ENCODE measurements at regions not wholly inside any gene's neighbourhood (a gene's known extent, or its start where the extent isn't known, plus 50 kb on each side); places are given as distances from the start of the nearest gene placed in this dataset.
"Not testable (repeated sequence)": the region's sequence is repeated elsewhere in the genome, so short reads cannot be mapped to it uniquely, and the experiment has no call there.

DNA sequence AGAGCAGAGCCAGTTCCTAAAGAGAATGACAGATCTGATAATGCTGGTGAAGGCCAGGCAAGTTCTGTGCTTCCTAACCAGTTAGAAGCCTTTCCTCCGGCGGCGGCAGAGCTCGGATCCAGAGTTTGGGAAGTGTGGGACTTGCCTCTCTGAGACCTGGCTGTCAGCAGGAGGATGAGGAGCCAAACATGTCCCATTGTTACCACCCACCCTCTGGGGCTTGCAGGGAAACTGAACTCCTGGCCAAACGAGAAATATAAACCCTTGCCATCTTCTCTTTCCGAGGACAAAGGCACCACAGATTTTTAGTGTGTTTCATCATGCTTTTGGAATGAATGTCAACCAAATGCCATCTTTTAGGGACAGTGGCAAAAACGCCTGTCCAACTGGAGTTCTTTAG lies 80.2 kb upstream of the SMURF2 start:
- TF ChIP-seq, protein P1, sequence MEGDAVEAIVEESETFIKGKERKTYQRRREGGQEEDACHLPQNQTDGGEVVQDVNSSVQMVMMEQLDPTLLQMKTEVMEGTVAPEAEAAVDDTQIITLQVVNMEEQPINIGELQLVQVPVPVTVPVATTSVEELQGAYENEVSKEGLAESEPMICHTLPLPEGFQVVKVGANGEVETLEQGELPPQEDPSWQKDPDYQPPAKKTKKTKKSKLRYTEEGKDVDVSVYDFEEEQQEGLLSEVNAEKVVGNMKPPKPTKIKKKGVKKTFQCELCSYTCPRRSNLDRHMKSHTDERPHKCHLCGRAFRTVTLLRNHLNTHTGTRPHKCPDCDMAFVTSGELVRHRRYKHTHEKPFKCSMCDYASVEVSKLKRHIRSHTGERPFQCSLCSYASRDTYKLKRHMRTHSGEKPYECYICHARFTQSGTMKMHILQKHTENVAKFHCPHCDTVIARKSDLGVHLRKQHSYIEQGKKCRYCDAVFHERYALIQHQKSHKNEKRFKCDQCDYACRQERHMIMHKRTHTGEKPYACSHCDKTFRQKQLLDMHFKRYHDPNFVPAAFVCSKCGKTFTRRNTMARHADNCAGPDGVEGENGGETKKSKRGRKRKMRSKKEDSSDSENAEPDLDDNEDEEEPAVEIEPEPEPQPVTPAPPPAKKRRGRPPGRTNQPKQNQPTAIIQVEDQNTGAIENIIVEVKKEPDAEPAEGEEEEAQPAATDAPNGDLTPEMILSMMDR (IDR thresholded peaks at IDR 0.05; ENCODE audit: extremely low read depth, insufficient read depth, missing control alignments) = no peak
- DNase-seq (ENCODE audit: low spot score) = no peak
- in situ Hi-C loops (cut with MboI; ENCODE audit: low pct_unique_long_range_greater_than_20kb, low sequenced_read_pairs, unreplicated experiment) = no loop called here

DNA sequence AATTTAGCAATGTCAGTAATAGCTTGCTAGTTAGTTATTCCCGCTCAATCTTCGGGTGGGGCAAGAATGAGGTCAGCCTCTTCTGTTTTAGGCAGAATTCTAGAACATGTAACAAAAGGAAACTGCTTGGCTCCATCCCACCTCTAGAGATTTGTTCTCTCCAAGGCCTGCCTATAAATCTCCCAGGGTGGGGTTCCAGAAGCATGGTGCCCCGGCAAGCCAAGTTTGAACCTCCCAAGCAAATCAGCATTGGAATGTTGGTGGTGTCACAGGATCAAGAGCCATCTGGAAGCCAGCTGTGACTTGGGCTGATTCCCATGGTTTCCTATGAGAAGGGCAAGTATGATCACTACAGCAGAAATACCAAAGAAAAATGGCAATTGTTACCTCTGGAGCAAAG lies 79.8 kb upstream of the SMURF2 start:
- in situ Hi-C loops (cut with MboI; ENCODE audit: low pct_unique_long_range_greater_than_20kb, low sequenced_read_pairs, unreplicated experiment); DNase-seq (ENCODE audit: low spot score): not testable (repeated sequence)

DNA sequence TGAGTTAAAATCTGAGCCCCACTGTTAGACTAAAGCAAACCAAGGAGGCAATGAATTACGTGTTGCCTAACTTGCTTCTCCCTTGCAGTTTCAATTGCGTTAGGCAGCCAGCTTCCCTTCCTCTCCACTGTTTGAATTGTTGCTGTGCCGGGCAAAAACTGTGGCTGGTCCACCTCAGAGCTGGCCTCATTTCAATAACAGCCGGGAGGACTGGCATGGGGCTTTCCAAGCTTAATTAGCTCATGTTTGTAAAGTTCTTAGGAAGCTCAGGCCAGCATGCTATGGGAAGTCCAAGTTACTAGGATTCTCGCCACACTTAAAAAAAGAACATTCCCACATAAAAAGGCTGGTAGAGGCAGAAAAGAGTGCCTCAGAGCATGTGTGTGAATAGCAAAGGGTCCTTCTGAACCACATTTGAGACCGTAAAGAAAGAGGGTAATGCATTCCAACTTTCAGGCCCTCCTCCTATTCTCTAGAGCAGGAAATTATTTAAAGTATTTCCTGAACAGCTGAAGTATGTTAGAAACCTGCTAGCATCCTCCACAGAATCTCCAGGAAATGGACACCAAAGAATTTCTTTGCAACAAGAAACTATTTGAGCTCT lies 79.0 kb upstream of the SMURF2 start:
- in situ Hi-C loops (cut with MboI; ENCODE audit: low pct_unique_long_range_greater_than_20kb, low sequenced_read_pairs, unreplicated experiment) = no loop called here
- DNase-seq (ENCODE audit: low spot score) = no peak
- TF ChIP-seq, protein P1 (IDR thresholded peaks at IDR 0.05; ENCODE audit: extremely low read depth, insufficient read depth, missing control alignments) = no peak

DNA sequence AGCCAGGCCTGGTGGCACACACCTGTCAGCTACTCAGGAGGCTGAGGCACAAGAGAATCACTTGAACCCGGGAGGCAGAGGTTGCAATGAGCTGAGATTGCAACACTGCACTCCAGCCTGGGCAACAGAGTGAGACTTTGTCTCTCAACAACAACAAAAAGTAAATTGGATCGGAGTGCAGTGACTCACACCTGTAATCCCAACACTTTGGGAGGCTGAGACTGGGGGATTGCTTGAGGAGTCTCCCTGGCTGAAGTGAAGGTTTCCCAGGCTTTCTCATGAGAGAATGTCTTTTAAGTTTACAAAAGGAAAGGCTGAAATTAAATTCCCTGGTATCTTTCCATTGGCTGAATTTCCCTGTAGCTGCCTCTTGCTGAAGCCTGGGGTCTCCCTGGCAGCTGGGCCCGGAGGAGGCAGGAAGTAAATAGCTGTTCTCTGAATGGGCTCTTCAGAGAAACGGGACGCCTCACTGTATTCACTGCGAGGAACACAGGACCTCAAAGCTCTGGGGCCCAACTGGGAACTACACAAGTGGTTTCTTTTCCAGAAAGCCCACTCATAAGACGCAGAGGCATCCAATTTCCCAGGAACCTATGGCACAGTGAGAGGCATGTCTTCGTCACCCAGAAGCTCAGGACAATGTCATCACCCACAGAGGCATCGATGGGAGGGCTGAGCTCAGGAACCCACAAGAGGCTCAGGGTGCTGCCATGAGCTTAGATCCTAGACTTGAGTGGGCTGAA lies 77.4 kb upstream of the SMURF2 start:
- TF ChIP-seq, protein P1 (IDR thresholded peaks at IDR 0.05; ENCODE audit: extremely low read depth, insufficient read depth, missing control alignments) = no peak
- DNase-seq (ENCODE audit: low spot score) = no peak
- in situ Hi-C loops (cut with MboI; ENCODE audit: low pct_unique_long_range_greater_than_20kb, low sequenced_read_pairs, unreplicated experiment) = no loop called here

DNA sequence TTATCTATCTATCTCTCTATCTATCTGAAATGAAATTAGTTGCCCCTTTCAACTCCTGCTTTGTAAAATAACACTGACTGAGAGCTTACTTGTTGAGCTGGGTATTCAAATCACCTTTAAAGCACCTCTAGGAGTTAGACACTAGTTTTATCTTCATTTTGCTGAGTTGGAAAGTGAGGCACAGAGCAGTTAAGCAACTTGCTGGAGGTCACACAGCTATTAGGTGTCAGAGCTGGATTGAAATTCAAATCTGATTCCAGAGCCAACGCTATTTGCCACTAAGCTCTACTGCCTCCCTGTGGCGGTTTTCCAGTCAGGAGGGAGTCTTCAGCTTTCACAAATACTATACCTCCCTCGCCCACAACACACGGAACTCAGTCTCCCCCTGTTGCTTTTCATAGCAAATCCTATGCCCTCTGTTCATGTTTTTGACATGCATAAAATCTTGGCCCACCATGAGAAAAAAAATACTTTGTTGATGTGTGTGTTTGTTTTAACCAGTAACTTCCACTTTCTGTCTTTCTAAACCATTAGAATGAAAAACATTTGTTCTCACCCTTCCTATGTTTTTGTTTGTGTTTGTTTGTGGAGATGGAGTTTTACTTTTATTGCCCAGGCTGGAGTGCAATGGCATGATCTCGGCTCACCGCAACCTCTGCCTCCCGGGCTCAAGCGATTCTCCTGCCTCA lies 74.8 kb upstream of the SMURF2 start:
- TF ChIP-seq, protein P1 (IDR thresholded peaks at IDR 0.05; ENCODE audit: extremely low read depth, insufficient read depth, missing control alignments) = peak; percentile 42
- DNase-seq (ENCODE audit: low spot score) = no peak
- in situ Hi-C loops (cut with MboI; ENCODE audit: low pct_unique_long_range_greater_than_20kb, low sequenced_read_pairs, unreplicated experiment) = no loop called here

DNA sequence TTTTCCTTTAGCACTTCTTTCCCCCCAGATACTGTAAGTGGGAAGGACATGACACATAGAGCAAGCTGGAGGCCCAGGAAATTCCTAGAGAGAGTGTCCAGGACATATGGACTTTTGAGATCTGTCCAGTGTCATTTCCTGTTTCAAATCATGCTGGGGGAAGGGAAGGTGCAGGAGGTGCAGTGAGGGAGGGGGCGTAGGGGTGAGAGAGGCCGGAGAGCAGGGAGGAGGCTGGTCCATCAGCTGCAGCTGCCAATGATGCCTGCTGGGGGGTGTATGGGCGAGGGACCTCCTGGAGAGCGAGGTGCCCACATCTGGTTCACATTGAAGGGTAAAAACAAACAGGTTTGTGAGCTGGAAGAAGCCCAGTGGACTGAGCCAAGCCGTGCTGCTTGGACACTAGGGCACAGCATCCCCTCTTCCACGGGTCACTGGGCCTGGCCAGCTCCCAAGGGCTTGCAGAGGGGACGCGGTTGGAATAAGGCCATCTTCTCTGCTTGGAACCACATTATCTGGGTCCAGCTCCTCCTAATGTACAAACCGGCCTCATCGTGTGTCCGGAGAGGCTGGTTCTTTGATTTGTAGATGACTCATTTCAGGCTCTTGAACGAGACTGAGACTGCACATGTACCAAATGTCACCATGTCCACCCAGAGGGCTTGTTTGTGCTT lies 70.4 kb upstream of the SMURF2 start:
- in situ Hi-C loops (cut with MboI; ENCODE audit: low pct_unique_long_range_greater_than_20kb, low sequenced_read_pairs, unreplicated experiment) = no loop called here
- no peak for DNase-seq (ENCODE audit: low spot score)
- TF ChIP-seq, protein P1 (IDR thresholded peaks at IDR 0.05; ENCODE audit: extremely low read depth, insufficient read depth, missing control alignments) = no peak

DNA sequence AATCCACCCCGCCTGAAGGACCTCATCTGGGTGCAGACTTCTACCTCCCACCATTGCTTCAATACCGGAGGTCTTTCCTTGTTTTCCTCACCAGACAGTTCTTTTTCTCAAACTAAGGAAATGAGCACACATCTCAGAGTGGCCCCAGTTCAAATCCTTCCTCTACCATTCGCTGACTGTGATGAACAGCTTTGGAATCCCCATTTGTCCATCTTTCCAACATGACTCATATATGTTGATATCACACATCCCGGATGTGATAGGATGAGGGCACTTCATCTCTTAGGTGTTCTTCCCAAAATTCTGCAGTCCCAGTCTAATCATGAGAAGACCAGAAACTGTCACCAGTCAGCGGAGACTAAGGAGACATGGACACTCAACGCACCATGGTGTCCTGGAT lies 67.9 kb upstream of the SMURF2 start:
- in situ Hi-C loops (cut with MboI; ENCODE audit: low pct_unique_long_range_greater_than_20kb, low sequenced_read_pairs, unreplicated experiment); DNase-seq (ENCODE audit: low spot score): not testable (repeated sequence)

Measured in GM13977 (cell line).